ENCODE measurements at regions not wholly inside any gene's neighbourhood (a gene's known extent, or its start where the extent isn't known, plus 50 kb on each side); places are given as distances from the start of the nearest gene placed in this dataset.

- TF ChIP-seq GLIS3 (CRISPR knock-in tag; IDR thresholded peaks at IDR 0.05) (no peak), ZNF70 (CRISPR knock-in tag; IDR thresholded peaks at IDR 0.05) (no peak), PATZ1 (CRISPR knock-in tag; IDR thresholded peaks at IDR 0.05; ENCODE audit: borderline replicate concordance) (no peak), POU6F1 (CRISPR knock-in tag; IDR thresholded peaks at IDR 0.05; ENCODE audit: borderline replicate concordance, low read depth) (no peak), TCF4 (CRISPR knock-in tag; IDR thresholded peaks at IDR 0.05; ENCODE audit: borderline replicate concordance) (no peak), ZC3H10 (CRISPR knock-in tag; IDR thresholded peaks at IDR 0.05) (no peak)
Measured at GRCh38 chr20:11372876-11373790, 544.6 kb upstream of the BTBD3 start.
